Suppressor macrophage (primary cell): ENCODE measurements at regions not wholly inside any gene's neighbourhood (a gene's known extent, or its start where the extent isn't known, plus 50 kb on each side); places are given as distances from the start of the nearest gene placed in this dataset.

Experiments used
- DNase-seq, 4 experiments: peaks; one replicate each; pipeline ENCODE4 v3.0.0-alpha.2; 2020 to 2022

GRCh38 chr1:166221316-166221715 is 54.5 kb upstream of the FAM78B start:
- no peak for DNase-seq

- no peak for DNase-seq
These were observed 67.1 kb upstream of the FAM78B start for GRCh38 chr1:166233750-166234366.

GRCh38 chr1:166235728-166236127 is 68.9 kb upstream of the FAM78B start:
- DNase-seq: no peak

GRCh38 chr1:166237675-166238074 is 70.9 kb upstream of the FAM78B start:
- no peak for DNase-seq

GRCh38 chr1:166253076-166253779 is 86.4 kb upstream of the FAM78B start:
- DNase-seq: no peak

- DNase-seq: no peak
These were observed 91.2 kb upstream of the FAM78B start for GRCh38 chr1:166258017-166258416.

- DNase-seq: no peak
These were observed 94.7 kb upstream of the FAM78B start for GRCh38 chr1:166261511-166261910.

- DNase-seq: no peak
These were observed 103.8 kb upstream of the FAM78B start for GRCh38 chr1:166270476-166271150.

- DNase-seq: no peak
These were observed 104.3 kb upstream of the FAM78B start for GRCh38 chr1:166271151-166271538.

- DNase-seq: peak in 1 of 4 experiments; percentile 15
These were observed 105.4 kb upstream of the FAM78B start for GRCh38 chr1:166272155-166272554.

GRCh38 chr1:166272851-166273250 is 106.0 kb upstream of the FAM78B start:
- no peak for DNase-seq

- no peak for DNase-seq
These were observed 106.8 kb upstream of the FAM78B start for GRCh38 chr1:166273618-166274017.

- DNase-seq: no peak
These were observed 115.8 kb upstream of the FAM78B start for GRCh38 chr1:166282391-166283137.

GRCh38 chr1:166283190-166283589 is 116.4 kb upstream of the FAM78B start:
- no peak for DNase-seq

- DNase-seq: no peak
These were observed 116.8 kb upstream of the FAM78B start for GRCh38 chr1:166283600-166283999.

- DNase-seq: no peak
These were observed 122.7 kb upstream of the FAM78B start for GRCh38 chr1:166289309-166290050.

GRCh38 chr1:166295656-166296055 is 128.9 kb upstream of the FAM78B start:
- no peak for DNase-seq

- DNase-seq: no peak
These were observed 131.2 kb upstream of the FAM78B start for GRCh38 chr1:166297993-166298392.

GRCh38 chr1:166300767-166301166 is 134.0 kb upstream of the FAM78B start:
- no peak for DNase-seq

- DNase-seq: no peak
These were observed 136.4 kb upstream of the FAM78B start for GRCh38 chr1:166302989-166303758.

GRCh38 chr1:166304131-166304530 is 137.3 kb upstream of the FAM78B start:
- DNase-seq: no peak

- no peak for DNase-seq
These were observed 138.6 kb upstream of the FAM78B start for GRCh38 chr1:166305371-166305770.
